Endodermal cell (in vitro differentiated cells): ENCODE measurements at regions not wholly inside any gene's neighbourhood (a gene's known extent, or its start where the extent isn't known, plus 50 kb on each side); places are given as distances from the start of the nearest gene placed in this dataset.

Experiments used
- DNase-seq: peaks from one replicate; pipeline ENCODE4 v3.0.0-alpha.2; 2017
- H3K27ac ChIP-seq: 2 replicates; pipeline ENCODE4 v1.5.1; 2013; ENCODE audit warnings: mild to moderate bottlenecking, low read depth, low read length, moderate library complexity
- H3K27me3 ChIP-seq: 2 replicates; pipeline ENCODE4 v1.6.1; 2013; ENCODE audit warnings: mild to moderate bottlenecking, low read length, moderate library complexity; ENCODE audit not compliant: insufficient read depth, control insufficient read depth, poor library complexity, severe bottlenecking
- H3K36me3 ChIP-seq: 2 replicates; pipeline ENCODE4 v1.7.0; 2013; ENCODE audit warnings: mild to moderate bottlenecking, low read length, moderate library complexity; ENCODE audit not compliant: control insufficient read depth, insufficient read depth
- H3K4me1 ChIP-seq: one replicate; pipeline ENCODE4 v1.7.0; 2013; ENCODE audit warnings: low read length; ENCODE audit not compliant: control insufficient read depth, insufficient read depth
- H3K4me3 ChIP-seq: 2 replicates; pipeline ENCODE4 v1.5.1; 2013; ENCODE audit warnings: mild to moderate bottlenecking, low read length, moderate library complexity
- H3K9ac ChIP-seq: 2 replicates; pipeline ENCODE4 v1.6.1; 2013; ENCODE audit warnings: mild to moderate bottlenecking, low read length, moderate library complexity; ENCODE audit not compliant: poor library complexity, severe bottlenecking; ENCODE audit errors: extremely low read depth
- H3K9me3 ChIP-seq: 2 replicates; pipeline ENCODE4 v1.6.1; 2013; ENCODE audit warnings: mild to moderate bottlenecking, low read length, moderate library complexity; ENCODE audit not compliant: control insufficient read depth
- H3K27ac Mint-ChIP-seq: 2 replicates; pipeline ENCODE4 v1.8.0; 2020; ENCODE audit warnings: mixed read lengths
- H3K27me3 Mint-ChIP-seq: 2 replicates; pipeline ENCODE4 v1.8.0; 2021; ENCODE audit warnings: mild to moderate bottlenecking, mixed read lengths; ENCODE audit not compliant: insufficient read depth
- H3K36me3 Mint-ChIP-seq: 2 replicates; pipeline ENCODE4 v1.8.0; 2020; ENCODE audit warnings: low read depth, mixed read lengths
- H3K4me1 Mint-ChIP-seq: 2 replicates; pipeline ENCODE4 v1.8.0; 2020; ENCODE audit warnings: mixed read lengths
- H3K4me3 Mint-ChIP-seq: 2 replicates; pipeline ENCODE4 v1.8.0; 2020; ENCODE audit warnings: mild to moderate bottlenecking, moderate library complexity, mixed read lengths
- H3K9me3 Mint-ChIP-seq: 2 replicates; pipeline ENCODE4 v1.8.0; 2020; ENCODE audit warnings: mild to moderate bottlenecking, mixed read lengths
- WGBS, 2 experiments: methylation state at CpG; one replicate each; pipeline versions ENCODE4 v1.1.5 to v1.1.7; 2013; ENCODE audit warnings: missing lambda C conversion rate in 2 of 2, mixed read lengths in 1 of 2; ENCODE audit not compliant: insufficient coverage in 1 of 2, insufficient read length in 1 of 2; 5-methylcytosine and 5-hydroxymethylcytosine counted together
- TF ChIP-seq, protein P1 (sequence below): fragments of 200-600 bp; sonication (generic); conservative IDR thresholded peaks from 2 replicates; pipeline ENCODE4 v1.5.0; 2021; ENCODE audit warnings: antibody characterized with exemption, mild to moderate bottlenecking

DNA sequence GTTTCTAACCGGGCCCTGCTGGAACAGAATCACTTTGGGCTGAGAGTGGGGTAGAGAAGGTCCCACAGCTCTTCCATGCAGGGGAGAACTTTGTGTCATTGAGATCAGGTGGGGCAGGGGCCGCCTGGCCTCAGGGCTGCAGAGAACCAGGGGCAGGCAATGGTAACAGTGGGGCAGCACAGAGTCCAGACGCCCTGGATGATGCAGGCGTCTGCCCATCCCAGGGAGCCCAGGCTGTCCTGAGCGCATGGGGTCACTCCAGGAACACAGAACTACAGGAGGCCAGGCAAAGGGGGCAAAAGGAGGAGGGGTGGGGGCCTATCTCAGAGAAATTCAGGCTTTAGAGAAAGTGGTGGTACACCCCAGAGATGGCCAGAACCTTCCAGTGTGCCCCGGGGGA lies 121.3 kb downstream of the NDUFA10 start:
- Histone ChIP-seq H3K27me3 (no peaks in the 10 kb centered on the region), H3K9me3 (no peaks in the 10 kb centered on the region), H3K4me1 (no peaks in the 10 kb centered on the region), H3K9ac (no peak overlapping the region), H3K27ac (no peak overlapping the region), H3K36me3 (no peaks in the 10 kb centered on the region), H3K4me3 (no peak overlapping the region)
- peaks cover 2% of the 10 kb centered on the region for H3K4me1 Mint-ChIP-seq
- no peak overlapping the region for H3K27ac Mint-ChIP-seq
- no peaks in the 10 kb centered on the region for H3K27me3 Mint-ChIP-seq
- no peaks in the 10 kb centered on the region for H3K36me3 Mint-ChIP-seq
- DNase-seq = peak; percentile 29
- TF ChIP-seq, protein P1, sequence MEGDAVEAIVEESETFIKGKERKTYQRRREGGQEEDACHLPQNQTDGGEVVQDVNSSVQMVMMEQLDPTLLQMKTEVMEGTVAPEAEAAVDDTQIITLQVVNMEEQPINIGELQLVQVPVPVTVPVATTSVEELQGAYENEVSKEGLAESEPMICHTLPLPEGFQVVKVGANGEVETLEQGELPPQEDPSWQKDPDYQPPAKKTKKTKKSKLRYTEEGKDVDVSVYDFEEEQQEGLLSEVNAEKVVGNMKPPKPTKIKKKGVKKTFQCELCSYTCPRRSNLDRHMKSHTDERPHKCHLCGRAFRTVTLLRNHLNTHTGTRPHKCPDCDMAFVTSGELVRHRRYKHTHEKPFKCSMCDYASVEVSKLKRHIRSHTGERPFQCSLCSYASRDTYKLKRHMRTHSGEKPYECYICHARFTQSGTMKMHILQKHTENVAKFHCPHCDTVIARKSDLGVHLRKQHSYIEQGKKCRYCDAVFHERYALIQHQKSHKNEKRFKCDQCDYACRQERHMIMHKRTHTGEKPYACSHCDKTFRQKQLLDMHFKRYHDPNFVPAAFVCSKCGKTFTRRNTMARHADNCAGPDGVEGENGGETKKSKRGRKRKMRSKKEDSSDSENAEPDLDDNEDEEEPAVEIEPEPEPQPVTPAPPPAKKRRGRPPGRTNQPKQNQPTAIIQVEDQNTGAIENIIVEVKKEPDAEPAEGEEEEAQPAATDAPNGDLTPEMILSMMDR = no peak
- no peak overlapping the region for H3K4me3 Mint-ChIP-seq
- peaks cover 10% of the 10 kb centered on the region for H3K9me3 Mint-ChIP-seq
- 89 to 92% methylated on average over 4 to 6 of the region's 6 CpGs for WGBS, 2 experiments

DNA sequence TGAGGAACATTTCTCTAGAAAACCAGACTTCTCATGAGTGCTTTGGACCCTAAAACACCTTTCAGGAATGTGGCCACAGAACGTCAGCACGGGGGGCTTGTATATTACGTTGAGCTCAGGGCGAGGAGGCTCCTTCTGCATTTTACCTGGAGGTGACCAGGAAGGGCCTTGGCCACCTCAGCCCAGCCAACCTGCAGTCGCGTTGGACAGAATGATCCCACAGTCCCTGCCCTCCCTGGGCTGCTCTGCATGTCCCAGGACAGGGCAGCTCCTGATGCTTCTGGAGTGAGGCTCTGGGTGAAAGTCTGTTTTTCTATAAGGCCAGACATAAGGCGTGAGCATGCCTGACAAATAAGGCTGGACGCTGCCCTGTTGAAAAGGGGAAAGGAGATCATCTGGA lies 121.9 kb downstream of the NDUFA10 start:
- TF ChIP-seq, protein P1 = no peak
- Histone ChIP-seq H3K9me3 (no peaks in the 10 kb centered on the region), H3K27me3 (no peaks in the 10 kb centered on the region), H3K9ac (no peak overlapping the region), H3K27ac (no peak overlapping the region), H3K4me1 (no peaks in the 10 kb centered on the region), H3K36me3 (no peaks in the 10 kb centered on the region), H3K4me3 (no peak overlapping the region)
- Mint-ChIP-seq H3K4me1 (peaks cover 2% of the 10 kb centered on the region), H3K4me3 (no peak overlapping the region), H3K36me3 (no peaks in the 10 kb centered on the region), H3K27ac (peak overlapping the region; percentile 58), H3K9me3 (peaks cover 10% of the 10 kb centered on the region), H3K27me3 (no peaks in the 10 kb centered on the region)
- peak; percentile 41 for DNase-seq
- 83 to 89% methylated on average over 4 to 8 of the region's 8 CpGs for WGBS, 2 experiments

DNA sequence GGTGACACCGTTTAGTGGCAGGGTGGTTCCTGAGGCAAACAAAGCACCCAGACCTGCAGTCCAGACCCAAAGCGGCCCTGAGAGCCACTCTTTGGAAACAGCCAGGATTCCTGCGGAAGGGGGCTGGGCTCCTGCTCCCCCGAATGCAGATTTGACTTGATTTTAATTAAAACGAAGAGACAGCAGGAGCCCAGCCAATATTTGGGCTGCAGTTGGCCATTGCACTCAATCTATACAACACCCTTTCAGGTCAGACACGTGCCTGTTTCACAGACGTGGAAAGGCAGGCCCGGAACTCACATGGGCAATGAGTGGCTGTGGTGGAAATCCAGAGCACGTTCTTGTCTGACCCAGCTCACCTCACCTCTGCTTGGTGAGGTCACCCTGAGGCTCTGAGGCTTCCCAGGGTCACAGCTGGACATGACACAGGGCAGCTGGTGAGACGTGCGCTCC lies 122.4 kb downstream of the NDUFA10 start:
- no peak overlapping the region for H3K4me3 Mint-ChIP-seq
- no peaks in the 10 kb centered on the region for H3K36me3 ChIP-seq
- DNase-seq = peak; percentile 49
- TF ChIP-seq, protein P1 = no peak
- H3K4me1 ChIP-seq = no peaks in the 10 kb centered on the region
- no peaks in the 10 kb centered on the region for H3K36me3 Mint-ChIP-seq
- H3K9ac ChIP-seq = no peak overlapping the region
- H3K9me3 Mint-ChIP-seq = peaks cover 10% of the 10 kb centered on the region
- peaks cover 2% of the 10 kb centered on the region for H3K4me1 Mint-ChIP-seq
- no peak overlapping the region for H3K4me3 ChIP-seq
- no peaks in the 10 kb centered on the region for H3K27me3 ChIP-seq
- peak overlapping the region; percentile 58 for H3K27ac Mint-ChIP-seq
- H3K27me3 Mint-ChIP-seq = no peaks in the 10 kb centered on the region
- WGBS, 2 experiments = 55 to 56% methylated on average over 10 to 11 of the region's 11 CpGs
- no peak overlapping the region for H3K27ac ChIP-seq
- no peaks in the 10 kb centered on the region for H3K9me3 ChIP-seq
